Colonic mucosa (tissue), 4 donors: ENCODE measurements at regions not wholly inside any gene's neighbourhood (a gene's known extent, or its start where the extent isn't known, plus 50 kb on each side); places are given as distances from the start of the nearest gene placed in this dataset.

Experiments used
- DNase-seq: peaks from one replicate; pipeline ENCODE4 v3.0.0-alpha.2; 2020
- H3K27ac ChIP-seq: fragments of 200-600 bp; one replicate; pipeline ENCODE4 v1.8.0; 2021
- H3K27me3 ChIP-seq: fragments of 200-600 bp; one replicate; pipeline ENCODE4 v1.8.0; 2021
- H3K36me3 ChIP-seq: fragments of 200-600 bp; one replicate; pipeline ENCODE4 v1.8.0; 2021
- H3K4me1 ChIP-seq: fragments of 200-600 bp; one replicate; pipeline ENCODE4 v1.8.0; 2021; ENCODE audit warnings: mild to moderate bottlenecking
- H3K4me3 ChIP-seq: fragments of 200-600 bp; one replicate; pipeline ENCODE4 v1.8.0; 2021
- H3K9ac ChIP-seq, 2 donors: one replicate each; pipeline ENCODE4 v1.7.0; 2013; ENCODE audit warnings: control low read depth in 2 of 2, low read depth in 2 of 2, low read length in 2 of 2
- H3K9me3 ChIP-seq: fragments of 200-600 bp; one replicate; pipeline ENCODE4 v1.8.0; 2021
- intact Hi-C: fragments of 100-400 bp; cut with DNase I; formaldehyde crosslinking; loops from one replicate; pipeline ENCODE4 v1.14.1; 2022
- TF ChIP-seq, protein P1 (sequence below): fragments of 200-600 bp; IDR thresholded peaks from one replicate; pipeline ENCODE4 v1.8.0; 2022; ENCODE audit warnings: antibody characterized with exemption, mild to moderate bottlenecking
- donor health status: healthy.
- donor health status: DM: no; HTN: no; CAD: no.
- donor health status: DM: no; HTN: no; CAD: no.

GRCh38 chr2:223107825-223108224 lies 55.8 kb downstream of the KCNE4 start:
- TF ChIP-seq, protein P1, sequence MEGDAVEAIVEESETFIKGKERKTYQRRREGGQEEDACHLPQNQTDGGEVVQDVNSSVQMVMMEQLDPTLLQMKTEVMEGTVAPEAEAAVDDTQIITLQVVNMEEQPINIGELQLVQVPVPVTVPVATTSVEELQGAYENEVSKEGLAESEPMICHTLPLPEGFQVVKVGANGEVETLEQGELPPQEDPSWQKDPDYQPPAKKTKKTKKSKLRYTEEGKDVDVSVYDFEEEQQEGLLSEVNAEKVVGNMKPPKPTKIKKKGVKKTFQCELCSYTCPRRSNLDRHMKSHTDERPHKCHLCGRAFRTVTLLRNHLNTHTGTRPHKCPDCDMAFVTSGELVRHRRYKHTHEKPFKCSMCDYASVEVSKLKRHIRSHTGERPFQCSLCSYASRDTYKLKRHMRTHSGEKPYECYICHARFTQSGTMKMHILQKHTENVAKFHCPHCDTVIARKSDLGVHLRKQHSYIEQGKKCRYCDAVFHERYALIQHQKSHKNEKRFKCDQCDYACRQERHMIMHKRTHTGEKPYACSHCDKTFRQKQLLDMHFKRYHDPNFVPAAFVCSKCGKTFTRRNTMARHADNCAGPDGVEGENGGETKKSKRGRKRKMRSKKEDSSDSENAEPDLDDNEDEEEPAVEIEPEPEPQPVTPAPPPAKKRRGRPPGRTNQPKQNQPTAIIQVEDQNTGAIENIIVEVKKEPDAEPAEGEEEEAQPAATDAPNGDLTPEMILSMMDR, result no peak
- Histone ChIP-seq H3K27me3 (no peaks in the 10 kb centered on the region), H3K36me3 (no peaks in the 10 kb centered on the region), H3K4me3 (no peak overlapping the region), H3K9ac (no peak overlapping the region), H3K4me1 (no peaks in the 10 kb centered on the region), H3K9me3 (no peaks in the 10 kb centered on the region), H3K27ac (no peak overlapping the region)
- no peak for DNase-seq
- intact Hi-C loops, result no loop called here

- Histone ChIP-seq H3K27me3 (no peaks in the 10 kb centered on the region), H3K9ac (no peak overlapping the region), H3K36me3 (no peaks in the 10 kb centered on the region), H3K27ac (no peak overlapping the region), H3K9me3 (no peaks in the 10 kb centered on the region), H3K4me1 (no peaks in the 10 kb centered on the region), H3K4me3 (no peak overlapping the region)
- DNase-seq, result no peak
- TF ChIP-seq, protein P1, result no peak
- intact Hi-C loops, result no loop called here
Observed at GRCh38 chr2:223108351-223109050, 56.5 kb downstream of the KCNE4 start.

DNA sequence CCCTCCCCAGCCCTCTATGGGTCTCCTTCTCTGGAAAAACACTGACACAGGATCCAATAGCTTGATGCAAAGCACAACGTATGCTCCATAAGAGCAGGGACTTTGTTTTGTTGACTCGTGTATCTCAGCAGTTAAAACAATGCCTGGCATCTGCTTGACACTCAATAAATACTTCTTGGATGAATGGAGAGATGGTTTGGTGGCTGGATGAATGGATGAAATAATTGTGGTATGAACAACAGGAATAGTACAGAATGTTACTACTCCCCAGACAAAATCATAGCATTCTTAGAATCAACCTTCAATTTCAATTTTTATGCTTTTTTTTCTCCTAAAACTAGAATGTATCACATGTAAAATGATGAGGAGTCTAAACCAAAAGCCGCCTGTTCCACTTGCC lies 57.4 kb downstream of the KCNE4 start:
- no peak for DNase-seq
- no peak overlapping the region for H3K27ac ChIP-seq
- H3K36me3 ChIP-seq, result no peaks in the 10 kb centered on the region
- no peak overlapping the region for H3K4me3 ChIP-seq
- no peaks in the 10 kb centered on the region for H3K9me3 ChIP-seq
- no peak overlapping the region for H3K9ac ChIP-seq
- intact Hi-C loops, result no loop called here
- TF ChIP-seq, protein P1, result no peak
- no peaks in the 10 kb centered on the region for H3K4me1 ChIP-seq
- H3K27me3 ChIP-seq, result no peaks in the 10 kb centered on the region

GRCh38 chr2:223113161-223113560 lies 61.2 kb downstream of the KCNE4 start:
- intact Hi-C loops, result no loop called here
- H3K27ac ChIP-seq, result no peak overlapping the region
- no peak for DNase-seq
- H3K9ac ChIP-seq, result no peak overlapping the region
- no peak overlapping the region for H3K4me3 ChIP-seq
- H3K36me3 ChIP-seq, result no peaks in the 10 kb centered on the region
- H3K4me1 ChIP-seq, result no peaks in the 10 kb centered on the region
- H3K27me3 ChIP-seq, result no peaks in the 10 kb centered on the region
- no peaks in the 10 kb centered on the region for H3K9me3 ChIP-seq
- TF ChIP-seq, protein P1, result no peak

- Histone ChIP-seq H3K4me3 (no peak overlapping the region), H3K27ac (no peak overlapping the region), H3K9me3 (no peaks in the 10 kb centered on the region), H3K9ac (no peak overlapping the region), H3K36me3 (no peaks in the 10 kb centered on the region), H3K4me1 (no peaks in the 10 kb centered on the region), H3K27me3 (no peaks in the 10 kb centered on the region)
- TF ChIP-seq, protein P1, result no peak
- no peak for DNase-seq
- intact Hi-C loops, result no loop called here
Observed at GRCh38 chr2:223114170-223114569, 62.2 kb downstream of the KCNE4 start.
